ENCODE measurements at regions not wholly inside any gene's neighbourhood (a gene's known extent, or its start where the extent isn't known, plus 50 kb on each side); places are given as distances from the start of the nearest gene placed in this dataset.
"Not testable (repeated sequence)": the region's sequence is repeated elsewhere in the genome, so short reads cannot be mapped to it uniquely, and the experiment has no call there.

- no peaks in the 10 kb centered on the region for H3K9me3 ChIP-seq
- H3K4me3 ChIP-seq: no peak overlapping the region
- no peak for TF ChIP-seq CTCF (IDR thresholded peaks at IDR 0.05)
- TF ChIP-seq POLR2A (IDR thresholded peaks at IDR 0.05): no peak
- no peaks in the 10 kb centered on the region for H3K4me1 ChIP-seq
- H3K36me3 ChIP-seq: no peaks in the 10 kb centered on the region
- H3K27ac ChIP-seq: no peak overlapping the region
- intact Hi-C loops (cut with DNase I; ENCODE audit: low total_unique reads): no loop called here
- H3K27me3 ChIP-seq: no peaks in the 10 kb centered on the region
- no peak for DNase-seq
Measured at GRCh38 chr1:185539277-185539943, 194.8 kb upstream of the HMCN1 start.

DNA sequence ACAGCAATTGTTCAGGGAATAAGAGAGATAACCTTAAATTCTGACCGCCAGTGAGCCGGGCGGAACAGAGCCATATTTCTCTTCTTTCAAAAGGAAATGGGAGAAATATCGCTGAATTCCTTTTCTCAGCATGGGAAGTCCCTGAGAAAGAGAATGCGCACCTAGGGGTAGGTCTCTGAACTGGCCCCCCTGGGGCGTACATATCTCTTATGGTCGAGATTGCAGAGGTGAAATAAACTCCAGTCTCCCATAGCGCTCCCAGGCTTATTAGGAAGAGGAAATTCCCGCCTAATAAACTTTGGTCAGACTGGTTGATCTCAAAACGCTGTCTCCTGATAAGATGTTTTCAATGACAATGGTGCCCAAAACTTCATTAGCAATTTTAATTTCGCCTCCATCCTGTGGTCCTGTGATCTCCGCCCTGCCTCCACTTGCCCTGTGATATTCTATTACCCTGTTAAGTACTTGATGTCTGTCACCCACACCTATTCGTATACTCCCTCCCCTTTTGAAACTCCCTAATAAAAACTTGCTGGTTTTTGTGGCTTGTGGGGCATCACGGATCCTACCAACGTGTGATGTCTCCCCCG is 195.8 kb upstream of the HMCN1 start:
- H3K27ac ChIP-seq; H3K27me3 ChIP-seq; H3K4me3 ChIP-seq; H3K4me1 ChIP-seq; DNase-seq; intact Hi-C loops (cut with DNase I; ENCODE audit: low total_unique reads); H3K36me3 ChIP-seq; H3K9me3 ChIP-seq: not testable (repeated sequence)

DNA sequence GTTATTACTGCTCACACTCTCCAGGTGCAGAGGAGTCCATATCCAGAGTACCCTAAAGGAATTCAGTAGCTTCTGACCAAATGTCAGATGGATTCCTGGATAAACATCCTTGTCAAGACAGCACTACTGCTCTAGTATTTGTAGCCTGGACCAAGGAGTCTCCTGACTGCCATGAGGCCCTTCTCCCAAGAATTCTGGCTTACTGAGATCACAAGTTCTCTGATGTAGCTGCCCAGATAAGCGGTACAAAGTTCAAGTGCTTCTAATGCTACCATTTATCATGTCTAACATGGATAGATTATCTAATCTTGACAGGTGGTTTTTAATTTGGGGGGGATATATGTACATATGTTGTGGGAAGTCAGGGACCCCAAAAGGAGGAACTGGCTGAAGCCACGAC is 196.6 kb upstream of the HMCN1 start:
- no peak for DNase-seq
- Histone ChIP-seq H3K27ac (no peak overlapping the region), H3K9me3 (no peaks in the 10 kb centered on the region), H3K4me1 (no peaks in the 10 kb centered on the region), H3K4me3 (no peak overlapping the region), H3K27me3 (no peaks in the 10 kb centered on the region), H3K36me3 (no peaks in the 10 kb centered on the region)
- TF ChIP-seq POLR2A (IDR thresholded peaks at IDR 0.05) (no peak), CTCF (IDR thresholded peaks at IDR 0.05) (no peak)
- intact Hi-C loops (cut with DNase I; ENCODE audit: low total_unique reads): no loop called here

DNA sequence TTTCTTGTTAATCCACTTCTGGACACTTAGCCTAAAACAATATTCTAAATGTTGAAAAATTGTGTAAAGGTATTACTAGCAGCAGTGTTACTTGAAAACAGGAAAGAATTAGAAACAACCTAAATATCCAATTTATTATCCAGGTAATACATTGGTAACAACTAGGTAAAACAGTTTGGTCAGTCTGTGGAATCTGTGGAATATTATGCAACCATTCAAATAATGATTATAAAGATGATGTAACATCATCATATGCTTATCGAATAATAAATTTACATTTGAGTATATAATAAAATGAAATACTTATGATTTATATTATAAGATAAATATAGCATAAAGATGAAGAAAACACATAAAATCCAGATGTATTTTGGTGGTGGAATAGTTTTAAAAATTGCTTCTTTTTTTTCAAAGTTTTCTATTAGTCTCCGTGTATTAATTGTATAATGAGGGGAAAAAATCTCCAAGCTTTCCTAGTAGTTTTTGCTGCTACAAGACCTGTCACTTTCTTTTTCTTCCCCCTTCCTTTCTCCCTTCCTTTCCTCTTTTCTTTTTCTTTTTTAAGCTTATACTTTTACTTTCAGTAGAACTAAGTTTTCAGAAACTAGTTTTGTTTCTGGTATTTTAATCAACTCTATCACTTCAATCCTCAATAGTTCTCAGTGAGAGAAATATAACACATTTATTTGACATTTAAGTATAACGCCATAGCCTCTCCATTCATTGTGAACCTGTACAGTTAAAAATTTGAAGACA is 197.8 kb upstream of the HMCN1 start:
- H3K36me3 ChIP-seq: no peaks in the 10 kb centered on the region
- TF ChIP-seq POLR2A (IDR thresholded peaks at IDR 0.05) (no peak), CTCF (IDR thresholded peaks at IDR 0.05) (no peak)
- intact Hi-C loops (cut with DNase I; ENCODE audit: low total_unique reads): no loop called here
- no peaks in the 10 kb centered on the region for H3K9me3 ChIP-seq
- no peaks in the 10 kb centered on the region for H3K27me3 ChIP-seq
- H3K4me1 ChIP-seq: no peaks in the 10 kb centered on the region
- no peak overlapping the region for H3K4me3 ChIP-seq
- H3K27ac ChIP-seq: no peak overlapping the region
- no peak for DNase-seq

GRCh38 chr1:185535621-185536020 is 198.6 kb upstream of the HMCN1 start:
- Histone ChIP-seq H3K36me3 (no peaks in the 10 kb centered on the region), H3K27ac (no peak overlapping the region), H3K9me3 (no peaks in the 10 kb centered on the region), H3K4me1 (no peaks in the 10 kb centered on the region), H3K27me3 (no peaks in the 10 kb centered on the region), H3K4me3 (no peak overlapping the region)
- intact Hi-C loops (cut with DNase I; ENCODE audit: low total_unique reads): no loop called here
- no peak for DNase-seq
- TF ChIP-seq POLR2A (IDR thresholded peaks at IDR 0.05) (no peak), CTCF (IDR thresholded peaks at IDR 0.05) (no peak)
